RPMI8226 (cell line): ENCODE measurements at regions not wholly inside any gene's neighbourhood (a gene's known extent, or its start where the extent isn't known, plus 50 kb on each side); places are given as distances from the start of the nearest gene placed in this dataset.

Source experiments
- DNase-seq: peaks from one replicate; pipeline ENCODE4 v3.0.0-alpha.2; 2015

- no peak for DNase-seq
These were observed 315.1 kb upstream of the CBLB start for GRCh38 chr3:106183762-106184391.

DNA sequence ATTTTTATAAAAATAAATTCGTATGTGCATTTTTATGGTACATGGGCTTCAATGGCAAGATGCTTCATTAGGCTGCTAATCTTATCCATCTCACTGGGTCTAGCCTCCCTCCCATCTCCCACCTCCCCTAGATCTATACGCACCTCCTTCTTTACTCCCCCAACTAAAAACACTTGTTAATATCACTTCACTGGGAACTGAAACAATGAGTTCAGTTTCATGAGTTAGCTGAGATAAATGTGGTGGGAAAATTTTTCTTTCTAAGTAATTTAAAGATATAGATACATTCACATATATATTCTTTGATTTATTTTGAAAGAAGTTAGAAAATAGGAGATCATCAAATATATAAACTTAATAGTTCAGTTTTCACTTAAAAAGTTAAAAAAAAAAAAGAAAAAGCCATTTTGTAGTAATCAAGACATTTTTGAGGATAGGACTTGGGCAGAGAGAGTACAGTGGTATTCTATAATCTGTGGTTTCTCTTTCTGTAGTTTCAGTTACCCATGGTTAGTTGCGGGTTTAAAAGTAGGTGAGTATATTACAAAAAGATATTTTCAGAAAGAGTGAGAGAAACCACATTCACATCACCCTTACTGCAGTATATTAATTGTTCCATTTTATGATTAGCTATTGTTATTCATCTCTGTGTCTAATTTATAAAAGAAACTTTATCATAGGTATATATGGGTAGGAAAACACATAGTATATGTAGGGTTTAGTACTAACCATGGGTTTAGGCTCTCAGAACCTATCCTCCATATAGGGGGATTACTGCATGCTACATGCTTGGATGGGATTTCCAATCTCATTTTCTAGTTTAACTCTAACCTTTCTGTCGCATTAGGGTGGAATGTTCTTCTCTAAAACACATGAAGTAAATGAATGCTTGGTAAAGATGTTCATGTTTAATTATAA, 316.0 kb upstream of the CBLB start:
- no peak for DNase-seq

DNA sequence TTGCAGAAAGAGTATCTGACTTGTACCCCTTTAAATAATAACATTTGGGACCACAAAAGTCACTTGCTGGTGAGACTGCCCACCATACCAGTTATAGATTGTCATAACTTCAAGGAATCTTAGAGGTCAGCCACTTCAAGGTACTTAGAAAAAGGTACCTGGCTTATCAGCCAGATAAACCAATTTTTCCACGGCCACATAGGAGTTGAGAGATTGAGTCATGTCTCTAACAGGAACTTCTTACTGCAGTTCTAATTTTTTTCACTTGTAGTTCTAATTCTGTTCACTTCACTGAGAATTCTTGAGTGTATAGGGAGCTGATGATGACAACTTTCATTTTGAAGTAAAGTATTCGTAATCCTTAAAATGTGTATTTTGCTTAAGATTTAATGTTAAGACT, 317.1 kb upstream of the CBLB start:
- DNase-seq = no peak

- no peak for DNase-seq
These were observed 321.5 kb upstream of the CBLB start for GRCh38 chr3:106190296-106190695.

GRCh38 chr3:106191211-106191610, 322.4 kb upstream of the CBLB start:
- no peak for DNase-seq

- no peak for DNase-seq
These were observed 323.1 kb upstream of the CBLB start for GRCh38 chr3:106191913-106192312.

- DNase-seq = no peak
These were observed 325.1 kb upstream of the CBLB start for GRCh38 chr3:106193876-106194275.

- DNase-seq = no peak
These were observed 325.9 kb upstream of the CBLB start for GRCh38 chr3:106194726-106195125.

DNA sequence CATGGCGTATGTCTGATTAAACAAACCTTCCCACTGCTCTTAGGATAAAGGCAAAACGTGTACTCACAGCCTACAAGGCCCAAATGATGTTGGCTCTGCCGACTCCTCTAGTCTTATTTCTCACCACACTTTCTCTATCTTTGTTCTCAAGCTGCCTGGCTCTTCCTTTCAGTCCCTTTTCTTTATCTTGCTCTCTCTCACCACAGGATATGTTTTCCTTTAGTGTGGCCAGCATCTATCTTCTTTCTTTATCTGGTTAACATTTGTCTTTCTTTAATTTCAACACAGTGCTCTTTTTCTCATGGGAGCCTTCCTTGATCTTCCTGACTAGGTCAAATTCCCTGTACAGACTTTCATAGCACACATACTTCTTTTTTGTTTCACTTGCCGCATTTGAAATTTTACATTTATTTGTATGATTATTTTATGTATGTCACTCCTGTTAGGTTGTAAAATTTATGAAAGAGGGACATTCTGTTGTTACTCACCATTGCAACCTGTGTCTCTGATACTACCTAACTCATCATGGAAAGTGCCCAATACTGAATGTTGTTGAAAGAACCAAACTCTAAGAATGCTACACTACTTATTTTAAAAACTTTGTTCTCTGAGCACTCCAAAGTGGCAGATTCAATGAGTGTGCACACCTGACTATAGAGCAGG, 328.9 kb upstream of the CBLB start:
- DNase-seq = no peak

DNA sequence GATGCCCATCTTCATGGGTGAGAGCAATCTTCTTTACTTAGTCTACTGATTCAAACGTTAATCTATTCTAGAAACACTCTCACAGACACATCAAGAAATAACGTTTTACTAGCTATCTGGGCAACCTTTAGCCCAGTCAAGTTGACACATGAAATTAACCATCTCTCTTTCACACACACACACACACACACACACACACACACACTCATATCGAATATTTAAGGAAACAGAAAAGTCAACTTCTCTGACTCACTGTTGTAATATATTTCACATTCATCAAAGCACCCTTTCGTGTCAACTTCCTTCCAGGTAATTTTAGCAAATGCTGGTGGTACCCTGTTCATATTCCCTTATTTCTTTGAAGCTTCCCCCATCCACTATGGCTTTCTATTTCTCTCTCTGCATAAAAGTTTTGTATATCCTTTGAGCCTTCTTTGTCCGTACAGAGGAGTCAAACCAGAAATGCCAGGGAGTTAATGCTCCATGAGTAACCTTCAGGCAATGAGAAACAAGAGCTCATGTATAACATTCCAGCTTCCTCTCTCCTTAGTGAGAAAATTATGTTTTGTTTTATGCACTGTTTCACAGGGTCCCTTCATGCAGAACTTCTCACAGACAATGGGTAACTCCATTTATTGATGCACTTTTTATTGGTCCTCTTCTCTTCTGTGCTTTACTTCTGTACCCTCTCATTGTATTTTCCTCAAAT, 335.5 kb upstream of the CBLB start:
- DNase-seq = no peak

GRCh38 chr3:106206146-106206545, 337.3 kb upstream of the CBLB start:
- DNase-seq = no peak

GRCh38 chr3:106206613-106207012, 337.8 kb upstream of the CBLB start:
- no peak for DNase-seq

DNA sequence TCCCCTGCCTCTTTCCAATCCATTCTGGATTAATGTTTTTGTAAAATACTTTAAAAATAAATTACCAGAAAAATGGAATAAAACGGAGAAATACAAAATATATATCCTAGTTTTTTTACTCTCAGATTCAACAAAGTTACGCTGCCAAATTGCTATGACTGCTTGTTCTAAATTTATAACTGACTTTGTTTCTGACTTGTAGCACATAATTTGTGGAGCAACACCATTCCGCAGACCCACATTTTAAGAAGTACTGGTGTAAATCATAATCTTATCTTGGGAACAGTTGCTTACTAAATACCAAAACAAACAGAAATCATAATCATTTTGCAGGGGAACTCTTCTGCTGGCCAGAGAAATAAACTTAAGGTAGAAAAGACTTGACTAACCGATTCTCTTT, 339.4 kb upstream of the CBLB start:
- DNase-seq = no peak

DNA sequence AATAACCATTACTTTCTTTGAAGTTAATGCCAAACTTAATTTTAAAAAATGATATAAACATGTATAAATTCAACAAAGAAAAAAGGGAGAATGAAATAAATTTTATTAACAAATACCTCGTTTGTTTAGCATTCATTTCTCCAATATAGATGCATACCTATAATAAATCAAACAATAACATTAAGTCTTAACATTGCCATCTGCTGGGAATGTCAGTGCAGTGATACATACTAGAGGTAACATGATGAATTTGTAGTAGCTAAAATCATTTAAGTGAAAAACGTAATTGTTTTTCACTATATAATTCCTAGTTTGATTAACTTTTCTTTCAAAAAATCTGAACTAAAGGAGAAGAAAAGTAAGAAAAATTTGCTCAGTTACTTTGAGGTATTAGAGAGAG, 340.2 kb upstream of the CBLB start:
- no peak for DNase-seq

GRCh38 chr3:106209482-106209881, 340.7 kb upstream of the CBLB start:
- no peak for DNase-seq

- no peak for DNase-seq
These were observed 342.1 kb upstream of the CBLB start for GRCh38 chr3:106210923-106211322.

- no peak for DNase-seq
These were observed 343.9 kb upstream of the CBLB start for GRCh38 chr3:106212665-106213222.

- DNase-seq = no peak
These were observed 345.1 kb upstream of the CBLB start for GRCh38 chr3:106213954-106214353.

- DNase-seq = no peak
These were observed 345.8 kb upstream of the CBLB start for GRCh38 chr3:106214641-106215040.

DNA sequence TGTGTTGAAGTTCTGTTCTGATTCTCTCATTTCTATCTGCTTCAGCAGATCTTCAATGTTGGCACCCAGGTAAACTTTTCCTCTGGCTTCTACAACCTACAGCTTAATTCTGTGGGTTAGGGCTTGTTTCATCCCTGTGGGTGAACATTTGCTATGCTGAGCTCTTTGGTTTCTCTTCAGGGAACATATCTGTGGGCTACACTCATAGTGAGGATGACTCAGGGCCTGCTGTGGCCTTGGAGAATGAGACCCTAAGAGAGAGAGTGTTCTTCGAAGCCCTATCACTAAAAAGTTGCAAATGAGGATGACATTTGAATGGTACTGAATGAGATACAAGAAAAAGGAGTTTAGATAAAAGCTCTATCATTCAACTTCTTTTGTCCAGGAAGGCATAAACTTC, 346.2 kb upstream of the CBLB start:
- DNase-seq = no peak

- DNase-seq = no peak
These were observed 348.9 kb upstream of the CBLB start for GRCh38 chr3:106217745-106218144.

GRCh38 chr3:106227068-106227467, 358.3 kb upstream of the CBLB start:
- DNase-seq = no peak

DNA sequence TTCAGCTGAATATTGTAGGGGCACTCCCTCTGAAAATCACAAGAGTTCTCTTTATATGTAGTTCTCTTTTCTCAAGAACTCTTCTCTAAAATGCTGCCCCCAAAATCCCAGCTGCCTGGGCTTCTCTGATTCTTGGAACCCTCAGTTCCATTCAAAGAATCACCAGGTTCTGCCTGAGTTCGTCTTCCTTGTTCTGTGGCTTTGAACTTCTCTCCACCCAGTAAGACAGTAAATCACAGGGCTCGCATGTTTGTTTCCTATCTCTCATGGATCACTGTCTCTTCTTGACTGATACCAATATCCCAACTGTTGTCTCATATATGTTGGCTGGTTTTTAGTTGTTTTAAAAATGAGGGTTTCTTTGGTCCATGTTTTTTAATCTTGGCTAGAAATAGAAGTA, 359.5 kb upstream of the CBLB start:
- no peak for DNase-seq
